ENCODE measurements at regions not wholly inside any gene's neighbourhood (a gene's known extent, or its start where the extent isn't known, plus 50 kb on each side); places are given as distances from the start of the nearest gene placed in this dataset.

GRCh38 chr2:173661586-173661985, 303.6 kb downstream of the SP3 start:
- DNase-seq: no peak
- Histone ChIP-seq H3K79me2 (ENCODE audit: low read length) (no peaks in the 10 kb centered on the region), H2AFZ (ENCODE audit: low read length) (no peak overlapping the region), H3K9ac (ENCODE audit: low read length) (no peak overlapping the region), H3K36me3 (ENCODE audit: insufficient read depth, low read length) (no peaks in the 10 kb centered on the region), H3K27ac (ENCODE audit: low read length) (no peak overlapping the region), H3K9me3 (ENCODE audit: low read length) (no peaks in the 10 kb centered on the region), H3K9me2 (replicated peaks; ENCODE audit: insufficient read depth, low read length) (no peaks in the 10 kb centered on the region), H3K4me2 (ENCODE audit: low read depth, low read length, poor library complexity, severe bottlenecking) (no peak overlapping the region), H3K27me3 (ENCODE audit: low read length) (no peaks in the 10 kb centered on the region), H4K20me1 (ENCODE audit: insufficient read depth, low read depth, low read length) (no peaks in the 10 kb centered on the region), H3K4me3 (ENCODE audit: low read length) (no peak overlapping the region), H3K4me1 (ENCODE audit: low read length) (no peaks in the 10 kb centered on the region)

- no peak overlapping the region for H3K9ac ChIP-seq (ENCODE audit: low read length)
- H2AFZ ChIP-seq (ENCODE audit: low read length): no peak overlapping the region
- no peak for DNase-seq
- H3K4me1 ChIP-seq (ENCODE audit: low read length): no peaks in the 10 kb centered on the region
- no peaks in the 10 kb centered on the region for H3K36me3 ChIP-seq (ENCODE audit: insufficient read depth, low read length)
- no peak overlapping the region for H3K4me3 ChIP-seq (ENCODE audit: low read length)
- no peak overlapping the region for H3K4me2 ChIP-seq (ENCODE audit: low read depth, low read length, poor library complexity, severe bottlenecking)
- H3K9me2 ChIP-seq (replicated peaks; ENCODE audit: insufficient read depth, low read length): no peaks in the 10 kb centered on the region
- H3K27ac ChIP-seq (ENCODE audit: low read length): no peak overlapping the region
- no peaks in the 10 kb centered on the region for H3K9me3 ChIP-seq (ENCODE audit: low read length)
- no peaks in the 10 kb centered on the region for H4K20me1 ChIP-seq (ENCODE audit: insufficient read depth, low read depth, low read length)
- no peaks in the 10 kb centered on the region for H3K79me2 ChIP-seq (ENCODE audit: low read length)
- no peaks in the 10 kb centered on the region; the same call in 1 of the 2 replicates for H3K27me3 ChIP-seq (ENCODE audit: low read length)
Measured at GRCh38 chr2:173663353-173663752, 301.8 kb downstream of the SP3 start.

- Histone ChIP-seq H3K4me3 (ENCODE audit: low read length) (no peak overlapping the region), H3K9me2 (replicated peaks; ENCODE audit: insufficient read depth, low read length) (no peaks in the 10 kb centered on the region), H3K4me2 (ENCODE audit: low read depth, low read length, poor library complexity, severe bottlenecking) (no peak overlapping the region), H3K79me2 (ENCODE audit: low read length) (no peaks in the 10 kb centered on the region), H3K36me3 (ENCODE audit: insufficient read depth, low read length) (no peaks in the 10 kb centered on the region), H3K27ac (ENCODE audit: low read length) (no peak overlapping the region), H4K20me1 (ENCODE audit: insufficient read depth, low read depth, low read length) (no peaks in the 10 kb centered on the region), H3K4me1 (ENCODE audit: low read length) (no peaks in the 10 kb centered on the region), H2AFZ (ENCODE audit: low read length) (no peak overlapping the region), H3K27me3 (ENCODE audit: low read length) (no peaks in the 10 kb centered on the region; the same call in 1 of the 2 replicates), H3K9ac (ENCODE audit: low read length) (no peak overlapping the region), H3K9me3 (ENCODE audit: low read length) (no peaks in the 10 kb centered on the region)
- DNase-seq: no peak
Measured at GRCh38 chr2:173663835-173664512, 301.2 kb downstream of the SP3 start.

DNA sequence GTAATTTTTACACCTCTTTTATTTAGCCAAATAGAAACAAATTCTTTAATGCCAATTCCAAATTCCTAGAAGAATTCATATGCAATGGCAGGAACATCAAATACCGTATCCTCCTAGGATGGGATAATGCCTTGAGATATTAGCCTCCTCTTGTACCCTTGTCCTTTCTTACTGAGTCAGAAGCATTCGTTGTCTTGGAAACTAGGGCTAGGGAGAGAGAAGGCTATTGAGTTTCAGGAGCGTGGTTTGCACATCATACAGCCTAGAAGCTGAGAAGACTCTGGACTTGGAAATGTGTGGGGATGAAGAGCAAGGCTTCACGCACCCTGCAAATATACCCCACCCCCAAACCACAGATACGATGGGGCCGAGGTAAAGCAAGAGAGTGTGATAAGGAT, 300.7 kb downstream of the SP3 start:
- Histone ChIP-seq H3K9ac (ENCODE audit: low read length) (no peak overlapping the region), H2AFZ (ENCODE audit: low read length) (no peak overlapping the region), H3K9me3 (ENCODE audit: low read length) (no peaks in the 10 kb centered on the region), H3K9me2 (replicated peaks; ENCODE audit: insufficient read depth, low read length) (no peaks in the 10 kb centered on the region), H3K79me2 (ENCODE audit: low read length) (no peaks in the 10 kb centered on the region), H3K27ac (ENCODE audit: low read length) (no peak overlapping the region), H4K20me1 (ENCODE audit: insufficient read depth, low read depth, low read length) (no peaks in the 10 kb centered on the region), H3K4me2 (ENCODE audit: low read depth, low read length, poor library complexity, severe bottlenecking) (no peak overlapping the region), H3K4me3 (ENCODE audit: low read length) (no peak overlapping the region), H3K36me3 (ENCODE audit: insufficient read depth, low read length) (no peaks in the 10 kb centered on the region), H3K4me1 (ENCODE audit: low read length) (no peaks in the 10 kb centered on the region), H3K27me3 (ENCODE audit: low read length) (no peaks in the 10 kb centered on the region; the same call in 1 of the 2 replicates)
- DNase-seq: no peak

DNA sequence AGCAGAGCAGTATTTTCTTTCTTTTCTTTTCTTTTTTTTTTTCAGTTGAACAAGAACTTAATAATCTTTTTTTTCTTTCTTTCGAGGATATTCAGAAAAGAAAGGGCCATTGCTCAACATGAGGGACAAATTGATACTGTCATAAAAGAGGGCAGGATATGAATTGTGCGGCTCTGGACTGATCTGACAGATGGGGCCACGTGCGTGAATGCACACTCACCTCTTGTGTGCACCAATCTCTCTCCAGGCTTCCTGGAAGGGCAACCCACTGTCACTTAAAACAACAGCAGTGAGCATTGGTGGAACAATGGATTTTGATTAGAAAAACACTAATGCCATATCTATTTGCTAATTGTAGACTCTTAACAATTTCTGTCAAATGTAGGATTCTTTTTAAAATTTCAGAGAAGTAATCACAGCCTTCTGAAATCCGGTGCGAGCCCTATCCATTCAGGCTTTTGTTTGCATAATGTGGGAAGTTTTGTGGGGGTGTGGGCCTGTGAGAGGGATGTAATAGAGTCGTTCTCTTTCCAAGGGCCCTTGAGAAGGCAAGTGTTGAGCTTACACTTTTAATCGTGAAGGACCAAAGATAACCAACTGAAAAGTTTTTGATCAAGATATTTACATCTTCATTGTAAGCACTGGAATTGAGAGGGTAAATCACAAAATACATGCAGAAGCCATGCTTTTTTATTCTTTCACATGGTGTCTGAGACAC, 298.8 kb downstream of the SP3 start:
- Histone ChIP-seq H4K20me1 (ENCODE audit: insufficient read depth, low read depth, low read length) (no peaks in the 10 kb centered on the region), H3K27ac (ENCODE audit: low read length) (no peak overlapping the region), H3K79me2 (ENCODE audit: low read length) (no peaks in the 10 kb centered on the region), H3K9me3 (ENCODE audit: low read length) (no peaks in the 10 kb centered on the region), H3K36me3 (ENCODE audit: insufficient read depth, low read length) (no peaks in the 10 kb centered on the region), H3K4me2 (ENCODE audit: low read depth, low read length, poor library complexity, severe bottlenecking) (no peak overlapping the region), H3K4me3 (ENCODE audit: low read length) (no peak overlapping the region), H3K9ac (ENCODE audit: low read length) (no peak overlapping the region), H3K4me1 (ENCODE audit: low read length) (no peaks in the 10 kb centered on the region), H3K27me3 (ENCODE audit: low read length) (no peaks in the 10 kb centered on the region; the same call in 1 of the 2 replicates), H3K9me2 (replicated peaks; ENCODE audit: insufficient read depth, low read length) (no peaks in the 10 kb centered on the region), H2AFZ (ENCODE audit: low read length) (no peak overlapping the region)
- no peak for DNase-seq

- Histone ChIP-seq H3K9ac (ENCODE audit: low read length) (no peak overlapping the region), H2AFZ (ENCODE audit: low read length) (no peak overlapping the region), H3K4me1 (ENCODE audit: low read length) (no peaks in the 10 kb centered on the region), H3K27me3 (ENCODE audit: low read length) (no peaks in the 10 kb centered on the region; the same call in 1 of the 2 replicates), H4K20me1 (ENCODE audit: insufficient read depth, low read depth, low read length) (no peaks in the 10 kb centered on the region), H3K9me2 (replicated peaks; ENCODE audit: insufficient read depth, low read length) (no peaks in the 10 kb centered on the region), H3K4me2 (ENCODE audit: low read depth, low read length, poor library complexity, severe bottlenecking) (no peak overlapping the region), H3K79me2 (ENCODE audit: low read length) (no peaks in the 10 kb centered on the region), H3K36me3 (ENCODE audit: insufficient read depth, low read length) (no peaks in the 10 kb centered on the region), H3K4me3 (ENCODE audit: low read length) (no peak overlapping the region), H3K27ac (ENCODE audit: low read length) (no peak overlapping the region), H3K9me3 (ENCODE audit: low read length) (no peaks in the 10 kb centered on the region)
- no peak for DNase-seq
Measured at GRCh38 chr2:173667014-173667413, 298.2 kb downstream of the SP3 start.

DNA sequence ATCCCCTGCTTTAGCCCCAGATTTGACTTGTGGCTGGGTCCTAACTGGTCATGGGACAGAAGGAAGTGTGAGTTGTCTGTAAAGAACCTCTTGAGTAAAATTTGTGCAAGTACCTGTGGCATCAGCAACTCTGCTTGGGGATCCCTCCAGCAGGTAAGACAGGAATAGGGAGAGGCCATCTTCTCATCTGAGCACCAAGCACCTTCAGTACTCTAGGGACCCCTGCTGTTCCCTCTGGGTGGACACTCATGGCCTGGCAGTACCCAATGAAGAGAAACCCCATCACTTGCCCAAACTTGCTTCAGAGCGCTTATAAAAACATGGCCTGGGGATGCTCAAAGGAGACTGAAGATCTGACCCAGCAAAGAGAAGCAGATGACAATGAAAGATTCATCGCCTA, 297.8 kb downstream of the SP3 start:
- H3K79me2 ChIP-seq (ENCODE audit: low read length): no peaks in the 10 kb centered on the region
- no peak overlapping the region for H3K9ac ChIP-seq (ENCODE audit: low read length)
- H4K20me1 ChIP-seq (ENCODE audit: insufficient read depth, low read depth, low read length): no peaks in the 10 kb centered on the region
- no peaks in the 10 kb centered on the region for H3K9me3 ChIP-seq (ENCODE audit: low read length)
- H2AFZ ChIP-seq (ENCODE audit: low read length): no peak overlapping the region
- H3K4me1 ChIP-seq (ENCODE audit: low read length): no peaks in the 10 kb centered on the region
- no peak overlapping the region for H3K4me2 ChIP-seq (ENCODE audit: low read depth, low read length, poor library complexity, severe bottlenecking)
- H3K4me3 ChIP-seq (ENCODE audit: low read length): no peak overlapping the region
- no peaks in the 10 kb centered on the region; the same call in 1 of the 2 replicates for H3K27me3 ChIP-seq (ENCODE audit: low read length)
- H3K36me3 ChIP-seq (ENCODE audit: insufficient read depth, low read length): no peaks in the 10 kb centered on the region
- DNase-seq: no peak
- no peak overlapping the region for H3K27ac ChIP-seq (ENCODE audit: low read length)
- H3K9me2 ChIP-seq (replicated peaks; ENCODE audit: insufficient read depth, low read length): no peaks in the 10 kb centered on the region

DNA sequence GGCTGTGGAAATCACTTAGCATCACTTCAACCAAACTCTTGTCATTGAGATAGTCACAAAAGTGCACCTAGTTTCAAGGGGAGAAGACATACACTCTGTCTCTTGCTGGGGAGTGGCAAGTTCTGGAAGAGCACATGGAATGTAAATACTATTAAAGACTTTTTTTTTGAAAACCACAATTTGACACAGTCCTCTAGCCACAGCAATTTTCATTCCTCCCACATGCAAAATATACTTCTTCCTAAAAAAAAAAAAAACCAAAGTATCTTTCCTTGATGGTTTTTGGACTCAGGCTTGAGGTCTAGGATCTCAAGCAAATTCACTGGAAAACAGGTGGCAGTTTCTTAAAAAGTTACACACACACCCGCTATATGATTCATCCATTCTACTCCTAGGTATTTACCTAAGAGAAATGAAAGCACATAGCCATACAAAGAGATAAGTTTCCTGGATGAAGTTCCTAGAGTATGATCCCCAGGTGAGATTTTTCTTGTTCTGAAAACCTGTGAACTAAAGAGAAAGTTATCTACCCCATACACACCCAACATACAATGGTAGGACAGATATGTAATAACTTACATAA, 295.8 kb downstream of the SP3 start:
- H3K4me3 ChIP-seq (ENCODE audit: low read length): no peak overlapping the region
- H3K27me3 ChIP-seq (ENCODE audit: low read length): no peaks in the 10 kb centered on the region; the same call in 1 of the 2 replicates
- no peaks in the 10 kb centered on the region for H3K9me3 ChIP-seq (ENCODE audit: low read length)
- no peaks in the 10 kb centered on the region for H3K36me3 ChIP-seq (ENCODE audit: insufficient read depth, low read length)
- no peaks in the 10 kb centered on the region for H4K20me1 ChIP-seq (ENCODE audit: insufficient read depth, low read depth, low read length)
- H3K4me1 ChIP-seq (ENCODE audit: low read length): no peaks in the 10 kb centered on the region
- DNase-seq: no peak
- H3K79me2 ChIP-seq (ENCODE audit: low read length): no peaks in the 10 kb centered on the region
- no peak overlapping the region for H3K27ac ChIP-seq (ENCODE audit: low read length)
- no peak overlapping the region for H3K9ac ChIP-seq (ENCODE audit: low read length)
- no peak overlapping the region for H2AFZ ChIP-seq (ENCODE audit: low read length)
- no peak overlapping the region for H3K4me2 ChIP-seq (ENCODE audit: low read depth, low read length, poor library complexity, severe bottlenecking)
- H3K9me2 ChIP-seq (replicated peaks; ENCODE audit: insufficient read depth, low read length): no peaks in the 10 kb centered on the region

Measured in Karpas-422 (cell line).